Calu3 (cell line): ENCODE measurements at regions not wholly inside any gene's neighbourhood (a gene's known extent, or its start where the extent isn't known, plus 50 kb on each side); places are given as distances from the start of the nearest gene placed in this dataset.
"Not testable (repeated sequence)": the region's sequence is repeated elsewhere in the genome, so short reads cannot be mapped to it uniquely, and the experiment has no call there.

Experiments used
- BruUV-seq: library from RNA; stranded (reverse); fragments of 400-500 nt; replicated peaks from 2 replicates; lab custom pipeline; 2021; lab: Mats Ljungman, UMichigan
- CTCF ChIA-PET: fragments of 300-600 bp; sonication (Branson Sonifier 250); formaldehyde crosslinking; loops from one replicate; lab custom pipeline; 2022; ENCODE audit warnings: antibody characterized with exemption; lab: Charles Lee
- DNase-seq: peaks from one replicate; pipeline ENCODE4 v3.0.0; 2022
- H3K27ac Mint-ChIP-seq: one replicate; pipeline ENCODE4 v1.8.0; 2022; ENCODE audit warnings: mixed read lengths; ENCODE audit not compliant: unreplicated experiment
- H3K27me3 Mint-ChIP-seq: one replicate; pipeline ENCODE4 v1.8.0; 2022; ENCODE audit warnings: mixed read lengths; ENCODE audit not compliant: unreplicated experiment
- H3K36me3 Mint-ChIP-seq: one replicate; pipeline ENCODE4 v1.8.0; 2022; ENCODE audit warnings: mild to moderate bottlenecking, moderate library complexity, mixed read lengths; ENCODE audit not compliant: insufficient read depth, unreplicated experiment
- H3K4me1 Mint-ChIP-seq: one replicate; pipeline ENCODE4 v1.8.0; 2022; ENCODE audit warnings: mild to moderate bottlenecking, low read depth, mixed read lengths; ENCODE audit not compliant: unreplicated experiment
- H3K4me3 Mint-ChIP-seq: one replicate; pipeline ENCODE4 v1.8.0; 2022; ENCODE audit warnings: mild to moderate bottlenecking, low read depth, moderate library complexity, mixed read lengths; ENCODE audit not compliant: unreplicated experiment
- H3K9me3 Mint-ChIP-seq: one replicate; pipeline ENCODE4 v1.8.0; 2022; ENCODE audit warnings: low read depth, mixed read lengths; ENCODE audit not compliant: unreplicated experiment
- CTCF ChIP-seq: fragments of 200-600 bp; IDR thresholded peaks from one replicate; pipeline ENCODE4 v1.8.0; 2022; ENCODE audit warnings: antibody characterized with exemption; ENCODE audit not compliant: unreplicated experiment
- intact Hi-C: fragments of 100-400 bp; cut with micrococcal nuclease; formaldehyde crosslinking; loops from one replicate; pipeline ENCODE4 v1.10.0; 2022; ENCODE audit not compliant: unreplicated experiment

- Mint-ChIP-seq H3K4me1 (peaks cover 46% of the 10 kb centered on the region), H3K9me3 (peaks cover 7% of the 10 kb centered on the region), H3K27me3 (no peaks in the 10 kb centered on the region), H3K36me3 (peaks cover 15% of the 10 kb centered on the region), H3K27ac (no peak overlapping the region), H3K4me3 (no peak overlapping the region)
- intact Hi-C loops = no loop called here
- CTCF ChIA-PET = interaction anchor here (1.4 kb wide), 1 partner anchor 27 kb away, joined by 3 read pairs; no protein-coding TSS in a partner anchor
- no TSS peak for BruUV-seq
- no peak for DNase-seq
- no peak for TF ChIP-seq CTCF
Observed at GRCh38 chr3:150341891-150342290, 66.2 kb upstream of the TSC22D2 start.

- peaks cover 20% of the 10 kb centered on the region for H3K4me1 Mint-ChIP-seq
- CTCF ChIA-PET = interaction anchor here (0.6 kb wide), 1 partner anchor 403 kb away, joined by 3 read pairs; no protein-coding TSS in a partner anchor
- intact Hi-C loops, H3K36me3 Mint-ChIP-seq, H3K27ac Mint-ChIP-seq, H3K9me3 Mint-ChIP-seq, DNase-seq, BruUV-seq, H3K27me3 Mint-ChIP-seq, H3K4me3 Mint-ChIP-seq: not testable (repeated sequence)
Observed at GRCh38 chr3:150336363-150336762, 71.7 kb upstream of the TSC22D2 start.

DNA sequence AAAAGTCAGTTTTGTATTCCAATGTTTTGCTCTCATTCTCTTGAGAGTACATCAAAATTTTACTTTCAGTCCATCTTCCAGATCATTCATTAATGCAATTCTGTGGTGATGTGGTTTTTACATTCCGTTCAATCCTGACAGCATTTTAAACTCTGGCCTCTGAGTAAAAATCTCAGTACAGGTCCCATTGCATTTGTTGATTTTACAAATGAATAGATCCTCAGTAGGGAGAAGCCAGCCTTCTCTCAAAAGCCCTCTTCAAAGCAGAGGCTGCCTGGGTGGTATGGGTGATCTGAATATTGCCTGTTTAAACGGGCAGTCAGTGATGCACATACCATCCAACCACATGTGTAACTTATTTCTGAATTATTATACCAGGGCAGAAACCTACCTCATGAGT lies 72.5 kb upstream of the TSC22D2 start:
- Mint-ChIP-seq H3K4me3 (no peak overlapping the region), H3K9me3 (peaks cover 7% of the 10 kb centered on the region), H3K4me1 (peaks cover 27% of the 10 kb centered on the region), H3K27ac (no peak overlapping the region), H3K27me3 (no peaks in the 10 kb centered on the region), H3K36me3 (no peaks in the 10 kb centered on the region)
- intact Hi-C loops = no loop called here
- CTCF ChIA-PET = interaction anchor here (0.6 to 1.2 kb wide), 2 partner anchors 15 to 402 kb away, joined by 3 read pairs; no protein-coding TSS in a partner anchor
- no peak for DNase-seq
- BruUV-seq = no TSS peak
- no peak for TF ChIP-seq CTCF

DNA sequence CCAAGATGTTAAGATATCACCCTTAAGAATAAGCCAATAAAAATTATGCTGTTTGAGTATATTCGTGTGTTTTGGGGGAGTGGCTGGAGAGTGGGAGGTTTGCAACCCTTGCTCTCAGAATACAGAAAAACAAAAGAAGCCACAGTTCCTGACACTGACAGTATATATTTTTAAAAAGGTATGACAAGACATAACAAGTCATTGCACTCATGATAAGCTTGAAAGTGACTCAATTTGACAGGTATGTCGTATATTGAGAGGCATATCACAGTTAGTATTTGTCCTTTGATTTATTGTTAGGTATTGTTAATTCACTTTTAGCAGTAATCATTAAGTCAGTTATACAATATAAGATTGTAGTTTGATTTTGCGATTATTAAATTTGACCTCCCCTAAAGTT lies 73.1 kb upstream of the TSC22D2 start:
- no TSS peak for BruUV-seq
- Mint-ChIP-seq H3K36me3 (no peaks in the 10 kb centered on the region), H3K4me3 (no peak overlapping the region), H3K27me3 (no peaks in the 10 kb centered on the region), H3K9me3 (peaks cover 7% of the 10 kb centered on the region), H3K27ac (no peak overlapping the region), H3K4me1 (peaks cover 29% of the 10 kb centered on the region)
- intact Hi-C loops = no loop called here
- CTCF ChIA-PET = interaction anchor here (1.2 kb wide), 1 partner anchor 15 kb away, joined by 3 read pairs; no protein-coding TSS in a partner anchor
- TF ChIP-seq CTCF = no peak
- no peak for DNase-seq

DNA sequence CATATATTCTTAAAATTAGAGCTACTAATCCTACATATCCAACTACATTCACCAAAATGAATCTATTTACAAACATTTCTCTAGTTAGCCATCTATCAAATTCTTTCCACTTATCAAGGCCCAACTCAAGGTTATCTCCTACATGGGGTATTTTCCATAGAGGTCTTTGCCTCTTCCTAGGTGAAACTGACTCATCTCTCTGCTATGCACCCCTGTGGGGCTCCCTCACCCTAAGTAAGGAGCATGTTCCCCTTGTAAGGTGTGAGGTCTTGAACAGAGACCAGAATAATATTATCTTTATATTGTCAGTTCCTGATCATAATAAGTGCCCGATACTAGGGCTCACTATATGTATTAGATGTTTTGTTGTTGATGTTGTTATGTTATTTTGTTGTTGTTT lies 74.6 kb upstream of the TSC22D2 start:
- H3K36me3 Mint-ChIP-seq = no peaks in the 10 kb centered on the region
- BruUV-seq = no TSS peak

More for the DNA sequence above, 74.6 kb upstream of the TSC22D2 start:
- CTCF ChIA-PET = no interaction called here
- Mint-ChIP-seq H3K27ac (no peak overlapping the region), H3K9me3 (peaks cover 10% of the 10 kb centered on the region), H3K27me3 (no peaks in the 10 kb centered on the region), H3K4me3 (no peak overlapping the region), H3K4me1 (peaks cover 33% of the 10 kb centered on the region)
- DNase-seq = no peak
- intact Hi-C loops = no loop called here
- TF ChIP-seq CTCF = no peak
